HL-60 (cell line): ENCODE measurements at regions not wholly inside any gene's neighbourhood (a gene's known extent, or its start where the extent isn't known, plus 50 kb on each side); places are given as distances from the start of the nearest gene placed in this dataset.

Source experiments
- DNase-seq, 2 experiments: peaks; one replicate each; pipeline ENCODE4 v3.0.0-alpha.2; 2010 to 2020; ENCODE audit warnings: low read depth in 1 of 2, low spot score in 1 of 2
- H3K27ac ChIP-seq: fragments of 250-450 bp; sonication (Bioruptor Pico); replicated peaks from 2 replicates; pipeline ENCODE4 v1.5.1; 2020; ENCODE audit warnings: mild to moderate bottlenecking, moderate library complexity
- H3K27me3 ChIP-seq: fragments of 250-450 bp; sonication (Bioruptor Pico); 2 replicates; pipeline ENCODE4 v1.5.1; 2021; ENCODE audit warnings: mild to moderate bottlenecking, moderate library complexity; ENCODE audit not compliant: insufficient read depth, poor library complexity, severe bottlenecking
- H3K4me3 ChIP-seq: replicated peaks from 2 replicates; pipeline ENCODE4 v1.5.1; 2011; ENCODE audit warnings: mild to moderate bottlenecking, control low read depth, low read length; ENCODE audit not compliant: insufficient read depth
- CTCF ChIP-seq: IDR thresholded peaks from one replicate; pipeline ENCODE4 v1.5.1; 2011; ENCODE audit warnings: low read length, control low read depth, inconsistent platforms; ENCODE audit not compliant: insufficient read depth
- GABPA ChIP-seq: IDR thresholded peaks from 2 replicates; pipeline ENCODE4 v1.6.1; 2012; ENCODE audit warnings: low read depth
- POLR2AphosphoS5 ChIP-seq: IDR thresholded peaks from 2 replicates; pipeline ENCODE4 v1.6.1; 2012; ENCODE audit warnings: low read depth
- REST ChIP-seq: IDR thresholded peaks from 2 replicates; pipeline ENCODE4 v1.6.1; 2012; ENCODE audit warnings: low read depth; ENCODE audit not compliant: insufficient replicate concordance
- SPI1 ChIP-seq: IDR thresholded peaks from 2 replicates; pipeline ENCODE4 v1.6.1; 2012; ENCODE audit warnings: low read depth, mild to moderate bottlenecking, borderline replicate concordance

DNA sequence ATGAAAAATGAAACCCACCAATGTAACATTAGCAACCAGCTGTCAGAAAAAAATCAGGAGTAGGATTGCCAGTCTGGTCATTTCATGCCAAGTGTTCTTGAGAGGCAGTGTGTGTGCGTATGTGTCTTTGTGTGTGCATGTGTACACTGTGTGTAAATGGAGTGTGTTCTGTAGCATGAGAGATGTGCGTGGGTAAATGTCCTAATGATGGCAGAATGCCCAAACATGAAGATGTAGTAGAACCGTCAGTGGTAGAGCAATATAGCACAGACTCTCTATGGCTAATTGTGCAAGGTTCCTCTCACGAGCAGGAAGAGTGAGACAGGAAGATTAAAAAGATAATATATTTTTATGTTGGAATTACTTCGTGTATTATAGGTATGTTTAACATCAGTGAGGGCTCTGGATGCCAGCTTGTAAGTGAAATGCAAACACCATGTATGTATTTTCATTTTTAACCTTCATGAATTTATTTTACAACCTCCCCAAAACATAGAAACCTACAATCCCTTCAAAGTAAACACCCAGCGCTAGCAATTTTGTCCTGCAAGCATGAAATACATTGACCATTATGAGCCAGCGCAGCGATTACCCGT is 1038.7 kb downstream of the IGSF11 start:
- DNase-seq: no peak
- Histone ChIP-seq H3K4me3 (no peak overlapping the region), H3K27me3 (peaks cover 9% of the 10 kb centered on the region)

DNA sequence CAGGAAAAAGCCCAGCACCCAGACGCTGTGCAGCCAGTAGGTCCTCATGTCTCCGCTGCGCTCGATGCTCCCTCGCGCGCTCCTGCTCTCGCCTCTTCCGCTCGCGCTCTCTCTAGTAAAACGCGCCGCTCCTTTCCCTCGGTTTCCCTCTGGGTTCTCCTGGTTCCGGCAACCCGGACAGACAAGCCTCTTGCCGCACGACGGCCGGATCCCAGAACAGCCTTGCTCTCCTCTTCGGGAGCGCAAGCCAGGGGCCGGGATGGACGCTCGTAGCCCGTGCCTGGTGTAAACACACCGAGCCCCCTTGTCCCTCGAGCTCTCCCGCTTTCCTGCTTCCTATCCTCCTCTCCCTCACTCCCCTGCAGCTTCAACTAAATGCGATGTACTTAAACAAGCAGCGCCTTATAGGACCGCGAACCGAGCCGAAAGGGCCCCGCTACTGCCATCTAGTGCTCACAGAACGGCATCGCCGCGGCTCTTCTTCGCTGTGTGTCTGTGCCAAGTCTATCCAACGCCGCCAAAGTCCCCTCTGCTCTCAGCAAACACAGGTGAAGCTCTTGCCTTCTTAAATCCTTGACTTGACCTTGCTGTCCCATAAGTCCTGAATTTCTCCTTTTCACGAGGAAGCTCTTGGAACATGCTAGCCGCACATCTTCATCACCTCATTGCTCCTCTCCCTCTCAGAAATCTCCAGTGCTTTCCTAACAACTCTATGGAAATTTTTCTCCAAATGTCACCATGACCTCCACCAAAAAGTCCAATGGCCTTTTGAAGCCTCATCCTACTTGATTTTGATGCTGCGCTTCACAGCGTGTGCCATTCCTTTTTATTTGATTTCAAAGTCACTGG is 1037.2 kb downstream of the IGSF11 start:
- H3K27me3 ChIP-seq: peaks cover 9% of the 10 kb centered on the region
- H3K27ac ChIP-seq: no peak overlapping the region
- TF ChIP-seq GABPA (no peak), CTCF (peak; percentile 78), SPI1 (no peak), POLR2AphosphoS5 (no peak), REST (no peak)
- peak; percentile 18 to 54 for DNase-seq
- H3K4me3 ChIP-seq: no peak overlapping the region

More for the DNA sequence above, 1038.7 kb downstream of the IGSF11 start:
- TF ChIP-seq CTCF: no peak
- no peak for TF ChIP-seq SPI1
- no peak for TF ChIP-seq GABPA
- no peak overlapping the region for H3K27ac ChIP-seq

DNA sequence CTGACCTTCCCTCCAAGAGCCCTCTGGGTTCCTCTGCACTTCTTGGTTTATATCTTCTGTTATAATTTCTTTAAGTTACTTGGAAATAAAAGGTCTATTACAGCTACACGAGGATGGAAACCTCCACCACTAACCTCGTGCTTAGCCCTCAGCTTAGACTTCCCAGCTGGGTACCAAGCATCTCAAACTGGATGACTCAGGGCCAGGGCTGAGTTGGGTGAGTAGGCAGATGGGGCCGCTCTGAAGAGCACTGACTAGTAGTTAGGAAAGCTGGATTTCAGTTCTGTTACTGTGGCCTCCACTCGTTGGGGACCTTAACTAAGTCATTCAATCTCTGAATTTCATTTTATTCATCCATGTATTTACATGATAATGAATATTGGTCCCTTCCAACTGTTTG is 1036.6 kb downstream of the IGSF11 start:
- TF ChIP-seq GABPA (no peak), REST (no peak), SPI1 (no peak), POLR2AphosphoS5 (no peak), CTCF (no peak)
- Histone ChIP-seq H3K27ac (no peak overlapping the region), H3K4me3 (no peak overlapping the region), H3K27me3 (peaks cover 9% of the 10 kb centered on the region)
- no peak for DNase-seq
